ENCODE measurements at regions not wholly inside any gene's neighbourhood (a gene's known extent, or its start where the extent isn't known, plus 50 kb on each side); places are given as distances from the start of the nearest gene placed in this dataset.

- H3K4me3 ChIP-seq (ENCODE audit: control insufficient read depth, low read depth, low read length), result no peak overlapping the region
- TF ChIP-seq CTCF (IDR thresholded peaks at IDR 0.05; ENCODE audit: control insufficient read depth, insufficient read depth, low read depth, low read length, missing control alignments), result no peak
- DNase-seq (ENCODE audit: low read depth), result no peak
These were observed 225.8 kb upstream of the HS6ST1 start for GRCh38 chr2:128544321-128545037.

- no peak for DNase-seq (ENCODE audit: low read depth)
- TF ChIP-seq CTCF (IDR thresholded peaks at IDR 0.05; ENCODE audit: control insufficient read depth, insufficient read depth, low read depth, low read length, missing control alignments), result no peak
- H3K4me3 ChIP-seq (ENCODE audit: control insufficient read depth, low read depth, low read length), result no peak overlapping the region
These were observed 226.4 kb upstream of the HS6ST1 start for GRCh38 chr2:128545085-128545484.

- TF ChIP-seq CTCF (IDR thresholded peaks at IDR 0.05; ENCODE audit: control insufficient read depth, insufficient read depth, low read depth, low read length, missing control alignments), result no peak
- no peak overlapping the region for H3K4me3 ChIP-seq (ENCODE audit: control insufficient read depth, low read depth, low read length)
- DNase-seq (ENCODE audit: low read depth), result no peak
These were observed 227.2 kb upstream of the HS6ST1 start for GRCh38 chr2:128545829-128546228.

- no peak for TF ChIP-seq CTCF (IDR thresholded peaks at IDR 0.05; ENCODE audit: control insufficient read depth, insufficient read depth, low read depth, low read length, missing control alignments)
- H3K4me3 ChIP-seq (ENCODE audit: control insufficient read depth, low read depth, low read length), result no peak overlapping the region
- DNase-seq (ENCODE audit: low read depth), result no peak
These were observed 229.0 kb upstream of the HS6ST1 start for GRCh38 chr2:128547667-128548066.

- TF ChIP-seq CTCF (IDR thresholded peaks at IDR 0.05; ENCODE audit: control insufficient read depth, insufficient read depth, low read depth, low read length, missing control alignments), result no peak
- no peak for DNase-seq (ENCODE audit: low read depth)
- no peak overlapping the region for H3K4me3 ChIP-seq (ENCODE audit: control insufficient read depth, low read depth, low read length)
These were observed 229.8 kb upstream of the HS6ST1 start for GRCh38 chr2:128548461-128548891.

GRCh38 chr2:128549094-128549493 is 230.4 kb upstream of the HS6ST1 start:
- TF ChIP-seq CTCF (IDR thresholded peaks at IDR 0.05; ENCODE audit: control insufficient read depth, insufficient read depth, low read depth, low read length, missing control alignments), result no peak
- no peak overlapping the region for H3K4me3 ChIP-seq (ENCODE audit: control insufficient read depth, low read depth, low read length)
- no peak for DNase-seq (ENCODE audit: low read depth)
